GM12892 (cell line): ENCODE measurements at regions not wholly inside any gene's neighbourhood (a gene's known extent, or its start where the extent isn't known, plus 50 kb on each side); places are given as distances from the start of the nearest gene placed in this dataset.

Experiments used
- POLR2A ChIP-seq: IDR thresholded peaks from 2 replicates; pipeline ENCODE4 v1.6.1; 2011; ENCODE audit warnings: low read depth, low read length, control low read depth
- POLR2AphosphoS5 ChIP-seq: IDR thresholded peaks from 2 replicates; pipeline ENCODE4 v1.6.1; 2011; ENCODE audit warnings: low read depth, low read length, control low read depth
- TAF1 ChIP-seq: IDR thresholded peaks from 2 replicates; pipeline ENCODE4 v1.6.1; 2011; ENCODE audit warnings: low read depth, mild to moderate bottlenecking, control low read depth, low read length, borderline replicate concordance

GRCh38 chr4:136000246-136000645, 1532.0 kb downstream of the PCDH18 start:
- TF ChIP-seq TAF1 (no peak), POLR2AphosphoS5 (no peak), POLR2A (no peak)
